SK-N-SH (cell line): ENCODE measurements at regions not wholly inside any gene's neighbourhood (a gene's known extent, or its start where the extent isn't known, plus 50 kb on each side); places are given as distances from the start of the nearest gene placed in this dataset.

Source experiments
- CTCF ChIA-PET: fragments of 300-600, 350-600 bp; formaldehyde crosslinking; extraction: SDS; loops from one replicate; lab custom pipeline; 2021; lab: Yijun Ruan, JAX
- POLR2A ChIA-PET: fragments of 350-600 bp; sonication (Branson Sonifier 250); formaldehyde crosslinking; extraction: SDS; loops from one replicate; lab custom pipeline; 2020; ENCODE audit warnings: antibody characterized with exemption, inconsistent platforms; lab: Yijun Ruan, JAX
- DNase-seq: peaks from one replicate; pipeline ENCODE4 v3.0.0; 2012
- H2AFZ ChIP-seq: fragments of 200-600 bp; sonication (generic); 2 replicates; pipeline ENCODE4 v1.8.1; 2016; ENCODE audit warnings: antibody characterized with exemption, mild to moderate bottlenecking, low read depth
- H3F3A ChIP-seq: fragments of 200-600 bp; sonication (generic); replicated peaks from 2 replicates; pipeline ENCODE3; 2016; ENCODE audit warnings: antibody characterized with exemption, mild to moderate bottlenecking; ENCODE audit not compliant: insufficient read depth
- H3K27ac ChIP-seq, 2 experiments: fragments of 200-500 bp in 1 of 2; fragments of 200-600 bp in 1 of 2; sonication (Bioruptor generic) in 1 of 2; sonication (generic), shearing (Covaris generic) in 1 of 2; 2 replicates each; pipeline versions ENCODE4 v1.5.1 to v1.6.1; 2014 to 2016; ENCODE audit warnings: low read depth in 2 of 2, inconsistent platforms in 1 of 2, low read length in 1 of 2, mild to moderate bottlenecking in 1 of 2, mixed read lengths in 1 of 2
- H3K27me3 ChIP-seq: fragments of 200-600 bp; sonication (generic), shearing (Covaris generic); 2 replicates; pipeline ENCODE4 v1.6.1; 2016; ENCODE audit warnings: mixed run types; ENCODE audit not compliant: insufficient read depth
- H3K36me3 ChIP-seq, 2 experiments: fragments of 200-500 bp in 1 of 2; fragments of 200-600 bp in 1 of 2; sonication (Bioruptor generic) in 1 of 2; sonication (generic) in 1 of 2; replicated peaks in 1 of 2; 2 replicates each; pipeline versions ENCODE3 to v1.5.1; 2014 to 2016; ENCODE audit warnings: low read length in 1 of 2, mild to moderate bottlenecking in 1 of 2; ENCODE audit not compliant: insufficient read depth in 2 of 2, control insufficient read depth in 1 of 2
- H3K4me1 ChIP-seq, 2 experiments: fragments of 200-500 bp in 1 of 2; fragments of 200-600 bp in 1 of 2; sonication (Bioruptor generic) in 1 of 2; sonication (generic), shearing (Covaris generic) in 1 of 2; 2 replicates each; pipeline versions ENCODE4 v1.5.1 to v1.6.1; 2014 to 2016; ENCODE audit warnings: low read depth in 1 of 2, low read length in 1 of 2, mixed run types in 1 of 2; ENCODE audit not compliant: insufficient read depth in 2 of 2, control insufficient read depth in 1 of 2
- H3K4me2 ChIP-seq: fragments of 200-600 bp; sonication (generic), shearing (Covaris generic); 2 replicates; pipeline ENCODE4 v1.6.1; 2017; ENCODE audit warnings: mixed run types
- H3K4me3 ChIP-seq, 2 experiments: fragments of 200-500 bp in 1 of 2; fragments of 200-600 bp in 1 of 2; sonication (Bioruptor generic) in 1 of 2; sonication (generic), shearing (Covaris generic) in 1 of 2; 2 replicates each; pipeline versions ENCODE4 v1.5.1 to v1.8.1; 2014 to 2016; ENCODE audit warnings: low read depth in 2 of 2, inconsistent platforms in 1 of 2, low read length in 1 of 2, mild to moderate bottlenecking in 1 of 2, mixed read lengths in 1 of 2, moderate library complexity in 1 of 2
- H3K79me2 ChIP-seq: fragments of 200-600 bp; sonication (generic); 2 replicates; pipeline ENCODE4 v1.8.1; 2017; ENCODE audit warnings: mild to moderate bottlenecking; ENCODE audit not compliant: insufficient read depth
- H3K9ac ChIP-seq: fragments of 200-600 bp; sonication (generic); 2 replicates; pipeline ENCODE4 v1.6.1; 2017; ENCODE audit warnings: mixed run types
- H3K9me2 ChIP-seq: fragments of 200-600 bp; sonication (generic); 2 replicates; pipeline ENCODE4 v1.6.1; 2017; ENCODE audit warnings: mixed run types
- H3K9me3 ChIP-seq: fragments of 200-600 bp; sonication (generic); 2 replicates; pipeline ENCODE4 v1.6.1; 2017; ENCODE audit warnings: mixed run types, mild to moderate bottlenecking, moderate library complexity
- H4K20me1 ChIP-seq: fragments of 200-600 bp; sonication (generic); 2 replicates; pipeline ENCODE4 v1.6.1; 2017; ENCODE audit warnings: mild to moderate bottlenecking, mixed run types; ENCODE audit not compliant: insufficient read depth
- EP300 ChIP-seq, 2 experiments: IDR thresholded peaks; 2 replicates each; pipeline versions ENCODE4 v1.4.0 to v1.6.1; 2012; ENCODE audit warnings: borderline replicate concordance in 1 of 2, low read depth in 1 of 2, low read length in 1 of 2
- FOXM1 ChIP-seq: IDR thresholded peaks from 2 replicates; pipeline ENCODE4 v1.4.0; 2012; ENCODE audit warnings: low read depth, mild to moderate bottlenecking
- GATA2 ChIP-seq: sonication (generic); formaldehyde crosslinking; IDR thresholded peaks from 2 replicates; pipeline ENCODE4 v1.5.0; 2020; ENCODE audit warnings: mild to moderate bottlenecking, missing genetic modification reagents
- IRF3 ChIP-seq: fragments of 150-350 bp; IDR thresholded peaks from 2 replicates; pipeline ENCODE4 v1.6.1; 2016; ENCODE audit warnings: mild to moderate bottlenecking, low read depth, low read length
- JUND ChIP-seq: IDR thresholded peaks from 2 replicates; pipeline ENCODE4 v1.4.0; 2012
- MEF2A ChIP-seq: IDR thresholded peaks from 2 replicates; pipeline ENCODE4 v1.4.0; 2012; ENCODE audit warnings: low read depth, borderline replicate concordance
- MXI1 ChIP-seq: IDR thresholded peaks from 2 replicates; pipeline ENCODE4 v1.6.1; 2012; ENCODE audit warnings: mild to moderate bottlenecking, low read depth, low read length, improper control_type of control experiment
- NFIC ChIP-seq: IDR thresholded peaks from 2 replicates; pipeline ENCODE4 v1.4.0; 2012; ENCODE audit warnings: borderline replicate concordance
- PBX3 ChIP-seq: IDR thresholded peaks from 2 replicates; pipeline ENCODE4; 2012
- POLR2AphosphoS5 ChIP-seq: IDR thresholded peaks from 2 replicates; pipeline ENCODE4 v1.6.1; 2012; ENCODE audit warnings: low read depth, low read length
- RFX5 ChIP-seq: IDR thresholded peaks from 2 replicates; pipeline ENCODE4 v1.6.1; 2012; ENCODE audit warnings: mild to moderate bottlenecking, improper control_type of control experiment, low read length
- RXRA ChIP-seq: IDR thresholded peaks from 2 replicates; pipeline ENCODE4 v1.4.0; 2012; ENCODE audit warnings: low read depth, mild to moderate bottlenecking, borderline replicate concordance
- SIN3A ChIP-seq: IDR thresholded peaks from 2 replicates; pipeline ENCODE4 v1.6.1; 2012; ENCODE audit warnings: low read depth, mild to moderate bottlenecking, low read length, moderate library complexity, borderline replicate concordance
- TAF1 ChIP-seq: IDR thresholded peaks from 2 replicates; pipeline ENCODE4 v1.6.1; 2012; ENCODE audit warnings: low read depth, mild to moderate bottlenecking, low read length, moderate library complexity, borderline replicate concordance
- TCF12 ChIP-seq: IDR thresholded peaks from 2 replicates; pipeline ENCODE4 v1.4.0; 2012
- TEAD4 ChIP-seq: IDR thresholded peaks from 2 replicates; pipeline ENCODE4 v1.4.0; 2012; ENCODE audit warnings: mild to moderate bottlenecking, borderline replicate concordance; ENCODE audit not compliant: insufficient read depth
- USF1 ChIP-seq: IDR thresholded peaks from 2 replicates; pipeline ENCODE4 v1.4.0; 2012; ENCODE audit warnings: low read depth, borderline replicate concordance
- WGBS: methylation state at CpG from one replicate; pipeline ENCODE4 v1.1.6; 2017; ENCODE audit warnings: low lambda C conversion rate; 5-methylcytosine and 5-hydroxymethylcytosine counted together
- TF ChIP-seq, protein P1 (sequence below): IDR thresholded peaks from 2 replicates; pipeline ENCODE4 v1.4.0; 2012; ENCODE audit warnings: low read depth, borderline replicate concordance

- Histone ChIP-seq H3K9ac (no peak overlapping the region), H3K27ac (no peak overlapping the region)
- CTCF ChIA-PET, result interaction anchor here (1.6 kb wide), 1 partner anchor 66 kb away, joined by 3 read pairs; no protein-coding TSS in a partner anchor
- TF ChIP-seq TEAD4 (no peak), TCF12 (no peak), IRF3 (no peak), MXI1 (no peak), GATA2 (peak; percentile 28; the same call in 1 of the 2 replicates), JUND (no peak), SIN3A (no peak)
- TF ChIP-seq, protein P1, sequence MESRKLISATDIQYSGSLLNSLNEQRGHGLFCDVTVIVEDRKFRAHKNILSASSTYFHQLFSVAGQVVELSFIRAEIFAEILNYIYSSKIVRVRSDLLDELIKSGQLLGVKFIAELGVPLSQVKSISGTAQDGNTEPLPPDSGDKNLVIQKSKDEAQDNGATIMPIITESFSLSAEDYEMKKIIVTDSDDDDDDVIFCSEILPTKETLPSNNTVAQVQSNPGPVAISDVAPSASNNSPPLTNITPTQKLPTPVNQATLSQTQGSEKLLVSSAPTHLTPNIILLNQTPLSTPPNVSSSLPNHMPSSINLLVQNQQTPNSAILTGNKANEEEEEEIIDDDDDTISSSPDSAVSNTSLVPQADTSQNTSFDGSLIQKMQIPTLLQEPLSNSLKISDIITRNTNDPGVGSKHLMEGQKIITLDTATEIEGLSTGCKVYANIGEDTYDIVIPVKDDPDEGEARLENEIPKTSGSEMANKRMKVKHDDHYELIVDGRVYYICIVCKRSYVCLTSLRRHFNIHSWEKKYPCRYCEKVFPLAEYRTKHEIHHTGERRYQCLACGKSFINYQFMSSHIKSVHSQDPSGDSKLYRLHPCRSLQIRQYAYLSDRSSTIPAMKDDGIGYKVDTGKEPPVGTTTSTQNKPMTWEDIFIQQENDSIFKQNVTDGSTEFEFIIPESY, result no peak
- TF ChIP-seq, all 33 proteins: peak for 1
- H3K79me2 ChIP-seq, result no peaks in the 10 kb centered on the region
- no peaks in the 10 kb centered on the region for H3K36me3 ChIP-seq
- POLR2A ChIA-PET, result no interaction called here
- no peak overlapping the region for H3K4me3 ChIP-seq
- H3K9me3 ChIP-seq, result no peaks in the 10 kb centered on the region
- H3K4me1 ChIP-seq, result no peaks in the 10 kb centered on the region; a peak in 1 of 4 replicates
- no peaks in the 10 kb centered on the region for H3K27me3 ChIP-seq
- H2AFZ ChIP-seq, result no peak overlapping the region
- no peak overlapping the region for H3K4me2 ChIP-seq
- no peaks in the 10 kb centered on the region for H3K9me2 ChIP-seq
- WGBS, result 0% methylated on average over 1 of the region's 1 CpG
- no peaks in the 10 kb centered on the region for H4K20me1 ChIP-seq
- H3F3A ChIP-seq, result no peaks in the 10 kb centered on the region
- peak; percentile 4 for DNase-seq
Observed at GRCh38 chr16:63223851-63224250, 1187.6 kb upstream of the CDH8 start.

- whole genome bisulfite sequencing, result 56% methylated on average over 2 of the region's 2 CpGs
- CTCF ChIA-PET, result no interaction called here
- POLR2A ChIA-PET, result no interaction called here
- no peak for TF ChIP-seq GATA2
- TF ChIP-seq IRF3, result no peak
- TF ChIP-seq RXRA, result no peak
- no peak for TF ChIP-seq PBX3
- TF ChIP-seq RFX5, result no peak
- TF ChIP-seq USF1, result no peak
- no peak for TF ChIP-seq TAF1
- TF ChIP-seq POLR2AphosphoS5, result no peak
- no peak for TF ChIP-seq FOXM1
- TF ChIP-seq, protein P1, result no peak
- TF ChIP-seq JUND, result no peak
- no peak for TF ChIP-seq MEF2A
- TF ChIP-seq TEAD4, result no peak
- TF ChIP-seq NFIC, result no peak
- TF ChIP-seq EP300 (IDR thresholded peaks at IDR 0.05; ENCODE audit: borderline replicate concordance in 1 of 2, low read depth in 1 of 2, low read length in 1 of 2), result no peak
Observed at GRCh38 chr16:63216696-63217423, 1180.6 kb upstream of the CDH8 start.

More at GRCh38 chr16:63216696-63217423, 1180.6 kb upstream of the CDH8 start:
- Histone ChIP-seq H3K36me3 (no peaks in the 10 kb centered on the region), H4K20me1 (no peaks in the 10 kb centered on the region), H3F3A (no peaks in the 10 kb centered on the region), H3K27ac (no peak overlapping the region), H3K4me3 (no peak overlapping the region), H3K9me2 (no peaks in the 10 kb centered on the region), H3K4me2 (no peak overlapping the region), H3K9me3 (no peaks in the 10 kb centered on the region), H3K4me1 (no peaks in the 10 kb centered on the region), H2AFZ (no peak overlapping the region), H3K27me3 (no peaks in the 10 kb centered on the region), H3K79me2 (no peaks in the 10 kb centered on the region), H3K9ac (no peak overlapping the region)
- no peak for DNase-seq
